Esophagus muscularis mucosa (tissue), 4 donors: ENCODE measurements at regions not wholly inside any gene's neighbourhood (a gene's known extent, or its start where the extent isn't known, plus 50 kb on each side); places are given as distances from the start of the nearest gene placed in this dataset.

Source experiments
- DNase-seq: peaks from one replicate; pipeline ENCODE4 v3.0.0-alpha.2; 2017; ENCODE audit errors: extremely low spot score
- H3K27ac ChIP-seq, 4 donors: fragments of 200-600 bp; sonication (generic); replicated peaks in 1 of 4; 1 replicate in 3 of 4; 2 replicates in 1 of 4; pipeline ENCODE4 v1.5.1; 2016 to 2019; ENCODE audit warnings: mild to moderate bottlenecking in 1 of 4
- H3K27me3 ChIP-seq, 4 donors: fragments of 200-600 bp; sonication (generic); one replicate each; pipeline versions ENCODE4 v1.5.1 to v1.6.0; 2016 to 2019
- H3K36me3 ChIP-seq, 4 donors: fragments of 200-600 bp; sonication (generic); one replicate each; pipeline ENCODE4 v1.5.1; 2016 to 2019
- H3K4me1 ChIP-seq, 4 donors: fragments of 200-600 bp; sonication (generic); one replicate each; pipeline ENCODE4 v1.5.1; 2016 to 2019
- H3K4me3 ChIP-seq, 4 donors: fragments of 200-600 bp; sonication (generic); 1 replicate in 2 of 4; 2 replicates in 2 of 4; pipeline ENCODE4 v1.5.1; 2016 to 2019; ENCODE audit warnings: mild to moderate bottlenecking in 4 of 4, moderate library complexity in 1 of 4
- H3K9me3 ChIP-seq, 4 donors: fragments of 200-600 bp; sonication (generic); 1 replicate in 3 of 4; 2 replicates in 1 of 4; pipeline ENCODE4 v1.5.1; 2016 to 2019
- EP300 ChIP-seq: sonication (generic); formaldehyde crosslinking; IDR thresholded peaks from one replicate; pipeline ENCODE4 v1.6.1; 2017; ENCODE audit warnings: antibody characterized with exemption
- POLR2A ChIP-seq: fragments of 450-650 bp; IDR thresholded peaks from one replicate; pipeline ENCODE4 v1.6.1; 2017; ENCODE audit warnings: antibody characterized with exemption, moderate library complexity, mild to moderate bottlenecking, low read depth
- POLR2AphosphoS5 ChIP-seq, 2 donors: sonication (generic); formaldehyde crosslinking; IDR thresholded peaks; one replicate each; pipeline ENCODE4 v1.6.1; 2017; ENCODE audit warnings: antibody characterized with exemption in 2 of 2
- WGBS: methylation state at CpG from one replicate; pipeline ENCODE4 v1.1.5; 2018; 5-methylcytosine and 5-hydroxymethylcytosine counted together
- intact Hi-C: fragments of 100-400 bp; cut with DNase I; formaldehyde crosslinking; loops from one replicate; pipeline ENCODE4 v1.15.1; 2023
- TF ChIP-seq, protein P1 (sequence below), 3 experiments: fragments of 200-600 bp in 2 of 3; fragments of 450-650 bp in 1 of 3; sonication (generic) in 2 of 3; IDR thresholded peaks; one replicate each; pipeline ENCODE4 v1.5.1; 2017 to 2019; ENCODE audit warnings: antibody characterized with exemption in 3 of 3, mild to moderate bottlenecking in 2 of 3, moderate library complexity in 1 of 3

DNA sequence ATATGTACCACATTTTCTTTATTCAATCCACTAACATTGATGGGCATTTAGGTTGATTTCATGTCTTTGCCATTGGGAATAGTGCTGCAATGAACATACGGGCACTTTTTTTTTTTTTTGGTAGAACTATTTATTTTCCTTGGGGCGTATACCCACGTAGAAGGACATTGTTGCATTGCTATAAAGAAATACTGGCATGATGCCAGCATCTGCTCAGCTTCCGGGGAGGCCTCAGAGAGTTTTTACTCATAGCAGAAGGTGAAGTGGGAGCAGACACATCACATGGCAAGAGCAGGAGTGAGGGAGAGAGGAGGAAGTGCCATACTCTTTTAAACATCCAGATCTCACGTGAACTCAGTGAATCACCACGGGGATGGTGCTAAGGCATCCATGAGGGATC, 197.0 kb downstream of the SQOR start:
- no peaks in the 10 kb centered on the region for H3K36me3 ChIP-seq
- no peaks in the 10 kb centered on the region for H3K4me1 ChIP-seq
- no peak overlapping the region for H3K27ac ChIP-seq
- intact Hi-C loops: no loop called here
- no peaks in the 10 kb centered on the region for H3K9me3 ChIP-seq
- H3K4me3 ChIP-seq: no peak overlapping the region
- no peaks in the 10 kb centered on the region for H3K27me3 ChIP-seq
- DNase-seq: no peak
- 64% methylated on average over 6 of the region's 6 CpGs for WGBS
- TF ChIP-seq POLR2AphosphoS5 (IDR thresholded peaks at IDR 0.05) (no peak), POLR2A (no peak), EP300 (no peak)
- TF ChIP-seq, protein P1, sequence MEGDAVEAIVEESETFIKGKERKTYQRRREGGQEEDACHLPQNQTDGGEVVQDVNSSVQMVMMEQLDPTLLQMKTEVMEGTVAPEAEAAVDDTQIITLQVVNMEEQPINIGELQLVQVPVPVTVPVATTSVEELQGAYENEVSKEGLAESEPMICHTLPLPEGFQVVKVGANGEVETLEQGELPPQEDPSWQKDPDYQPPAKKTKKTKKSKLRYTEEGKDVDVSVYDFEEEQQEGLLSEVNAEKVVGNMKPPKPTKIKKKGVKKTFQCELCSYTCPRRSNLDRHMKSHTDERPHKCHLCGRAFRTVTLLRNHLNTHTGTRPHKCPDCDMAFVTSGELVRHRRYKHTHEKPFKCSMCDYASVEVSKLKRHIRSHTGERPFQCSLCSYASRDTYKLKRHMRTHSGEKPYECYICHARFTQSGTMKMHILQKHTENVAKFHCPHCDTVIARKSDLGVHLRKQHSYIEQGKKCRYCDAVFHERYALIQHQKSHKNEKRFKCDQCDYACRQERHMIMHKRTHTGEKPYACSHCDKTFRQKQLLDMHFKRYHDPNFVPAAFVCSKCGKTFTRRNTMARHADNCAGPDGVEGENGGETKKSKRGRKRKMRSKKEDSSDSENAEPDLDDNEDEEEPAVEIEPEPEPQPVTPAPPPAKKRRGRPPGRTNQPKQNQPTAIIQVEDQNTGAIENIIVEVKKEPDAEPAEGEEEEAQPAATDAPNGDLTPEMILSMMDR (IDR thresholded peaks at IDR 0.05): no peak

DNA sequence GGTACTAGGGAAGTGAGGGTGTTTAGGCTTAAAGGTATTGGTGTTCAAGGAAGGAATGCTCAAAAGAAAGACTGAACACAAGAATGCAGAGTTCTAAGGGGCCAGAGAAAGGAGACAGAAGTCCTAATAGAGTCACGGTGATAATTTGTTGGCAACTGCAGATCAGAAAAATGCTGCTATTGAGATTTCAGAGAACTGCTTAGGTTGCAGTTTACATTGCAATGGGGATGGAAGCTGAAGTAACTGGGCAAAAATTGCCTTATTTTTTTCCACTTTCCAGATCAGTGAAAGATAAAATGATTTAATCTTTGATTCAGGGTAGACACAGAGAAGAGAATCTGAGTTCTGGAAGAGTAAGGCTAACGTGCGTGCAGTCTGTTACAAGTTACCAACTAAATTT, 199.8 kb downstream of the SQOR start:
- Histone ChIP-seq H3K9me3 (no peaks in the 10 kb centered on the region), H3K4me3 (no peak overlapping the region), H3K27ac (no peak overlapping the region), H3K36me3 (no peaks in the 10 kb centered on the region), H3K4me1 (no peaks in the 10 kb centered on the region), H3K27me3 (no peaks in the 10 kb centered on the region)
- no peak for TF ChIP-seq EP300
- 82% methylated on average over 3 of the region's 3 CpGs for WGBS
- no peak for DNase-seq
- intact Hi-C loops: no loop called here

DNA sequence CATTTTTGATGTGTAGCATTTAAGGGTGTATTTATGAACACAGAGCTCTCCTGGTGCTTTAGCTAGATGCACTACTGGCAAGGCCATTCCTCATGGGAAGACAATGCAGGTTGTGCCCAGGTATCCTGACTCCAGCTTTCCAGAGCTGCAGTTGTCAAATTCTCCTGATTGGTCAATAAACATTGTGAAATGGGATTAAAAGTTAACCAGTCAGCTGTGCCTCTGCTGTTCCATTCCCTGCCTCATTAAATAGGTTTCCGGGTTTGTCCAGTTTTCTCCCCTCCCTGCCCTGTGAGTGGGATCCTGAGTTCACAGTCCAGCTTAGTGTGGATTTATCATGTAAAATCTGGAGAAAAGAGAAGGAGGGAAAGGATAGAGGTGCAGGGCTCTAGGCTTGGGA, 207.3 kb downstream of the SQOR start:
- TF ChIP-seq POLR2AphosphoS5 (IDR thresholded peaks at IDR 0.05): no peak
- TF ChIP-seq EP300: no peak
- TF ChIP-seq POLR2A: no peak
- TF ChIP-seq, protein P1 (IDR thresholded peaks at IDR 0.05): no peak
- intact Hi-C loops: no loop called here
- 69% methylated on average over 1 of the region's 1 CpG for WGBS
- DNase-seq: no peak
- peaks cover 0 to 24% (median 0%) of the 10 kb centered on the region in 4 donors for H3K27me3 ChIP-seq
- H3K27ac ChIP-seq: no peak overlapping the region
- no peaks in the 10 kb centered on the region for H3K9me3 ChIP-seq
- no peaks in the 10 kb centered on the region for H3K4me1 ChIP-seq
- H3K36me3 ChIP-seq: no peaks in the 10 kb centered on the region
- no peak overlapping the region for H3K4me3 ChIP-seq

DNA sequence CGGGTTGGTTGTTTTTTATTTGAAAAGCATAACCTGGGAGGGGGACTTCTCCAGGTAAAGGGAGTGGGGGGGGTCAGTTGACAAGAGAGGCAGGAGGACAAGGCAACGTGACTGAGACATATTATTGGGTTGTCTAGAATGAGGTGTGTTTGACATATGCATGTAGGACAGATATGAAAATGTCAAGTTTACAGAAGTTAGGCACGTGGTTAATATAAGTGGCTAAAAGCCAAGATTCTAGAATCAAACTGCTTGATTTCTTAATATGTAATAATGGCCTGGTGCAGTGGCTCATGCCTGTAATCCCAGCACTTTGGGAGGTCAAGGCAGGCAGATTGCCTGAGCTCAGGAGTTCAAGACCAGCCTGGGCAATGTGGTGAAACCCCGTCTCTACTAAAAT, 212.8 kb downstream of the SQOR start:
- TF ChIP-seq POLR2AphosphoS5 (IDR thresholded peaks at IDR 0.05): no peak
- TF ChIP-seq, protein P1 (IDR thresholded peaks at IDR 0.05): no peak
- TF ChIP-seq POLR2A: no peak
- no peak for TF ChIP-seq EP300
- no peak for DNase-seq

DNA sequence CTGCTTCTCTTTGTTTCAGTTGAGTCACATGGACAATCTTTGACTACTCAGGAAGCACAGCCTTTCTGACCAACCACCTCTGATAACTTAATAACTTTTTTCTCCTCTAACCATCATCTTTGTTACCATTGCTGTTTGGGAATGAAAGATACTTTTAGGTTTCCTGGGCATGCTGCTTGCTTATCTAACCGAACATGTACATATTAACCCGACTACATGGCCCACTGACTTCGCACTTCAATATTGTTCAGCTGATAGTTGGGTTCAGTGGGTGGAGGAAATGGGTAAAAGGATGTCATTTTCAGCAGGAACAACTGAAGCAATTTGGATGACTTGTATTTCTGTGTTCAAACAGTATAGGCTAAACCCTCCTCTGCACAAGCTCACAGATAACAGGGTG, 214.3 kb downstream of the SQOR start:
- no peak overlapping the region for H3K4me3 ChIP-seq
- 87% methylated on average over 3 of the region's 3 CpGs for WGBS
- no peak for DNase-seq
- TF ChIP-seq, protein P1 (IDR thresholded peaks at IDR 0.05): no peak
- no peak for TF ChIP-seq EP300
- TF ChIP-seq POLR2AphosphoS5 (IDR thresholded peaks at IDR 0.05): no peak
- no peak for TF ChIP-seq POLR2A
- H3K27ac ChIP-seq: no peak overlapping the region
- no peaks in the 10 kb centered on the region for H3K27me3 ChIP-seq
- no peaks in the 10 kb centered on the region for H3K9me3 ChIP-seq
- H3K4me1 ChIP-seq: no peaks in the 10 kb centered on the region
- intact Hi-C loops: no loop called here
- no peaks in the 10 kb centered on the region for H3K36me3 ChIP-seq

More for the DNA sequence above, 212.8 kb downstream of the SQOR start:
- 80% methylated on average over 4 of the region's 4 CpGs for WGBS
- Histone ChIP-seq H3K36me3 (no peaks in the 10 kb centered on the region), H3K4me1 (no peaks in the 10 kb centered on the region), H3K9me3 (no peaks in the 10 kb centered on the region), H3K4me3 (no peak overlapping the region), H3K27me3 (peaks cover 0 to 9% (median 0%) of the 10 kb centered on the region in 4 donors), H3K27ac (no peak overlapping the region)
- intact Hi-C loops: no loop called here
